ENCODE measurements at regions not wholly inside any gene's neighbourhood (a gene's known extent, or its start where the extent isn't known, plus 50 kb on each side); places are given as distances from the start of the nearest gene placed in this dataset.

GRCh38 chr7:80324032-80324431, 187.8 kb downstream of the GNAT3 start:
- no peaks in the 10 kb centered on the region for H3K36me3 Mint-ChIP-seq (ENCODE audit: low read depth)
- H3K4me1 Mint-ChIP-seq (ENCODE audit: low read depth), result no peaks in the 10 kb centered on the region
- no peak overlapping the region for H3K27ac Mint-ChIP-seq
- peaks cover 5% of the 10 kb centered on the region for H3K9me3 Mint-ChIP-seq
- no peak overlapping the region for H3K4me3 Mint-ChIP-seq
- intact Hi-C loops (cut with micrococcal nuclease), result no loop called here
- no peaks in the 10 kb centered on the region for H3K27me3 Mint-ChIP-seq

DNA sequence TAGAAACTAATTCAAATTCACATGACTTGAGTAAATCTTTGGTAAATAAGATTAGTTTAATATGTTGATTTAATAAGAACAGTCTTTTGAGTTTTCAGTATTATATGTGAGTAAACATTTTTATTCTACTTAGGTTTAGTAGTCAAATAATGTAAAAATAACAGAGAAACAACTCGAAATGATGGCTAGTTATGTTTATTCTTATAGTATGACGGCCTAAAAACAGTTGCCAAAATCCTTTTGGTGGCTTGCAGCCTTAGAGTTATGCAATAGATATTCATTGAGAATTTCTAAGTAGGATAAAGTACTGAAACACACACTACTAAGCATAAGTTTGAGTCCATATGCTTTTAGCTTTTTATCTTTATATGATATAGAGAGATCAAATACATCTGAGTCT, 184.8 kb downstream of the GNAI1 start:
- Mint-ChIP-seq H3K36me3 (ENCODE audit: low read depth) (no peaks in the 10 kb centered on the region), H3K4me3 (no peak overlapping the region), H3K27me3 (no peaks in the 10 kb centered on the region), H3K27ac (no peak overlapping the region), H3K4me1 (ENCODE audit: low read depth) (no peaks in the 10 kb centered on the region), H3K9me3 (no peaks in the 10 kb centered on the region)
- intact Hi-C loops (cut with micrococcal nuclease), result no loop called here

- intact Hi-C loops (cut with micrococcal nuclease), result no loop called here
- Mint-ChIP-seq H3K27ac (no peak overlapping the region), H3K27me3 (no peaks in the 10 kb centered on the region), H3K4me1 (ENCODE audit: low read depth) (no peaks in the 10 kb centered on the region), H3K36me3 (ENCODE audit: low read depth) (no peaks in the 10 kb centered on the region), H3K4me3 (no peak overlapping the region), H3K9me3 (no peaks in the 10 kb centered on the region)
Measured at GRCh38 chr7:80318081-80318480, 183.4 kb downstream of the GNAI1 start.

GRCh38 chr7:80316811-80317210, 182.2 kb downstream of the GNAI1 start:
- Mint-ChIP-seq H3K4me1 (ENCODE audit: low read depth) (no peaks in the 10 kb centered on the region), H3K36me3 (ENCODE audit: low read depth) (no peaks in the 10 kb centered on the region), H3K4me3 (no peak overlapping the region), H3K9me3 (no peaks in the 10 kb centered on the region), H3K27me3 (no peaks in the 10 kb centered on the region), H3K27ac (no peak overlapping the region)
- intact Hi-C loops (cut with micrococcal nuclease), result no loop called here

DNA sequence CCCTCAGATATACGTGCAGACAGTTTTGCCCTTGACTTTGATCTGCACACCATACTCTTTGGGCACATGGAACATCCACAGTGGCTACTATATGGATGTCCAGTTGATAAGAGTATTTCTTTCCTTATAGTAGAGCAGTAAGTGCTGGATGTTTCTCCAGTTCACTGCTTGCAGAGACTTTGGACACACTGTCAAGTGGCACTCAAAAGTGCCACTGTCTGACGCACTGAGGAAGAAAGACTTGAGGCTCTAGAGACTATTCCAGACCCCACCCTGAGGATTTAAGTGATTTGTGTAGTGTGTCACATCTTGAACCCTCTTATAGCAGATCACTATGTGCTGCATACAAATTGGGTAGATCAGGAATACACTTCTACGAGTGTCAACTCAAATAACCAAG, 179.1 kb downstream of the GNAI1 start:
- H3K4me3 Mint-ChIP-seq, result no peak overlapping the region
- intact Hi-C loops (cut with micrococcal nuclease), result no loop called here
- no peaks in the 10 kb centered on the region for H3K36me3 Mint-ChIP-seq (ENCODE audit: low read depth)
- no peaks in the 10 kb centered on the region for H3K9me3 Mint-ChIP-seq
- H3K27me3 Mint-ChIP-seq, result no peaks in the 10 kb centered on the region
- H3K27ac Mint-ChIP-seq, result no peak overlapping the region
- no peaks in the 10 kb centered on the region for H3K4me1 Mint-ChIP-seq (ENCODE audit: low read depth)

DNA sequence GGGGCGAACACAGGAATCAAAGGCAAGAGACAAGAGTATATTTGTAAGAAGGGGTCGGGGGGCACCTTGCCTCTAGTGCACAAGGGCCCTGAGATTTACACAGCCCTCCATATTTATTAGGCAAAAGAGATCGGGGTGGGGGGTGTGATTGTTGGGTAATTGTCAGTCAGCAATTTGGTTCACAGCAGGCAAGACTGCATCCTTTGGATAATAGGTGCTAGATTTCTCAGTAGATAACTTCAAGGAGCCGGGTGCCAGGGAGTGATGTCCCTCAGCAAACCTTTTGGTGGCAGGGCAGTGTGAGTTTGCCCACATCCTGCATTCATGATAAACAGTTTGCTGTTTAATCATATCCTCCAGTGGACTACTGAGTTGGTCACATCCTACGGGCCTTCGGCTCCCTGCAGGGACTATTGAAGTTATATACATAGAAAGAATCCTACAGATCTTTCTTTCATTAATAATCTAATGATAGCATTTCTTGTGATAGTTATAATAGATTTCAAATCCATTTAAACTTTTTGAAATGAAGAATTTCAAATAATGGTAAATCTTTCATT, 178.5 kb downstream of the GNAI1 start:
- intact Hi-C loops (cut with micrococcal nuclease), result no loop called here
- no peak overlapping the region for H3K4me3 Mint-ChIP-seq
- no peak overlapping the region for H3K27ac Mint-ChIP-seq
- H3K36me3 Mint-ChIP-seq (ENCODE audit: low read depth), result no peaks in the 10 kb centered on the region
- H3K9me3 Mint-ChIP-seq, result no peaks in the 10 kb centered on the region
- H3K27me3 Mint-ChIP-seq, result no peaks in the 10 kb centered on the region
- no peaks in the 10 kb centered on the region for H3K4me1 Mint-ChIP-seq (ENCODE audit: low read depth)

DNA sequence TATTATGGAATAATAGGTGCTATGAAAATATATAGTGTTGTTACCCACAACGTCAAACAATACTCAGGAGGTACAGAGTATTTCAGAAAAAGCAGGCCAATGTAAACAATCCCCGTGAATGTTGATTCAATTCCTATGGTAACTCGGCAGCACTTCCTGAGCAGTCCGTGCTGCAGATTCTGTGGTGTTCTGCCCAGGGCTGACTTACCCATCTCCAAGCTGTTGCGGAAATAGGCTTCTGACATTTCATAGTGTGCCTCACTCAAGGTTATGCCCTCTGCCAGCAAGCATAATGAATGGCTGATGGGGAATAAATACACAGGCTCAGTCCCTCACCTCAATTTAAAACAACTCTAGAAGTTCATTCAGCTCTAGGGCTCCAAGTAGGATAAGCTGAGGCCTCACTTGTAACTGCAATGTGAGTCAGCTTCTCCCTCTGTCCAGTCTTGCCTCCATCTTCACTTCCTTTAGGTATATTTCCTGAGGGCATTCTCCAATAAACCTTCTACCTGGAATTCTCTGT, 177.6 kb downstream of the GNAI1 start:
- Mint-ChIP-seq H3K27me3 (no peaks in the 10 kb centered on the region), H3K27ac (no peak overlapping the region), H3K4me3 (no peak overlapping the region), H3K9me3 (no peaks in the 10 kb centered on the region), H3K36me3 (ENCODE audit: low read depth) (no peaks in the 10 kb centered on the region), H3K4me1 (ENCODE audit: low read depth) (no peaks in the 10 kb centered on the region)
- intact Hi-C loops (cut with micrococcal nuclease), result no loop called here

DNA sequence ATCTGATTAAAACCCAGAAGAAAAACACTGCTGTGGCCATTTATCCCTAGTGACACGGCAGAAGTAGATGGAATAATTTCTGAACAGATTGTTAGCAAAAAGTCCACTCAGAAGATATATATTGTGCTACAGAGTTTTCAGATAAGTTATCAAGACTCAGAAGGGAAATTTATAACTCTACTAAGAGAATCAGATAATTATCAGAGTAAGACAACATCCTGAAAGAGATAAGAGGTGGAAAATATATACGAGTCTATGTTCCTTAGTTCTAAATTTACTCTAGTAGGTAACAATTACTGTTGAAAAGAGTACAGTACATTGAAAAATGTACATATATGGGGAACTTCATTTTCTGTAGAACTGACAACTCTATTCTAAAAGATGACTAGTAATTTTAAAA, 176.7 kb downstream of the GNAI1 start:
- Mint-ChIP-seq H3K27ac (no peak overlapping the region), H3K4me1 (ENCODE audit: low read depth) (no peaks in the 10 kb centered on the region), H3K36me3 (ENCODE audit: low read depth) (no peaks in the 10 kb centered on the region), H3K27me3 (no peaks in the 10 kb centered on the region), H3K4me3 (no peak overlapping the region), H3K9me3 (no peaks in the 10 kb centered on the region)
- intact Hi-C loops (cut with micrococcal nuclease), result no loop called here

DNA sequence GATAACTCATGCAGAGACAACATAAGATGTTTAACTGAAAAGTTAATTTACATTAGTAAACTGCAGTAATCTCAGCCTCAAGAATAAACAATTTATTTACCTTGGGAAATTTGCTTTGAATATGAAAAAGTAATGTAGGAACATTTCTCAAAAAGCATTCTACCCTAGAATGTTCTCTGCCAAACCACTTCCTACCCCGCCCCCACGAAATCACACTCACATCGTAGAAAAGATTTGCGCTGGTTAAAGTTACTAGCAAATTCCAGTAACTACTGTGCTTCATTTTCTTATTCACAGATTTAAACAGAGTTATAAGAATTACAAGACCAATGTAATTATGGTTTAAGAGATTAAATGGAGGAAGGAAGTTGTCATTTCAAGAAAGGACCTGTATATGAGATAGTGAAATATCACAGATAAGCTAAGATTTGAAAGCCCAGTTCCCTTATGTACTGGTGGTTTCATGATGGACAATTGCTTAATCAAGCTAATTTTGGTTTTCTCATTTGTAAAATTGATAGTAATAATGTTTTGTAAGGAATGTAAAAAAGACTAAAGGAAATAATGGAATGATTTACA, 175.4 kb downstream of the GNAI1 start:
- H3K9me3 Mint-ChIP-seq, result no peaks in the 10 kb centered on the region
- H3K27ac Mint-ChIP-seq, result no peak overlapping the region
- H3K36me3 Mint-ChIP-seq (ENCODE audit: low read depth), result no peaks in the 10 kb centered on the region
- no peak overlapping the region for H3K4me3 Mint-ChIP-seq
- no peaks in the 10 kb centered on the region for H3K27me3 Mint-ChIP-seq
- no peaks in the 10 kb centered on the region for H3K4me1 Mint-ChIP-seq (ENCODE audit: low read depth)
- intact Hi-C loops (cut with micrococcal nuclease), result no loop called here

DNA sequence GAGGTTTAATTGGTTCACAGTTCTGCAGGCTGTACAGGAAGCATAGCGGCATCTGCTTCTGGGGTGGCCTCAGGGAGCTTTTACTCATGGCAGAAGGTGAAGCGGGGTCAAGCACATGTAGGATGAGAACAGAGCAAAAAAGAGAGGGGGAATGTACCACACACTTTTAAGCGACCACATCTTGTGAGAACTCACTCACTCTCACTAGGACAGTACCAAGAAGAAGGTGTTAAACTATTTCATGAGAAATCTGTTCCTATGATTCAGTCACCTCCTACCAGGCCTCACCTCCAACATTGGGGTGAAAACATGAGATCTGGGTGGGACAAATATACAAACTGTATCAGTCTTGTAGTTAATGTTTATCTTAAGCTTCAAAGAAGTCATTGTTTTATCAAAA, 174.7 kb downstream of the GNAI1 start:
- no peak overlapping the region for H3K27ac Mint-ChIP-seq
- H3K9me3 Mint-ChIP-seq, result no peaks in the 10 kb centered on the region
- H3K27me3 Mint-ChIP-seq, result no peaks in the 10 kb centered on the region
- no peaks in the 10 kb centered on the region for H3K4me1 Mint-ChIP-seq (ENCODE audit: low read depth)
- intact Hi-C loops (cut with micrococcal nuclease), result no loop called here
- no peaks in the 10 kb centered on the region for H3K36me3 Mint-ChIP-seq (ENCODE audit: low read depth)
- no peak overlapping the region for H3K4me3 Mint-ChIP-seq

- no peaks in the 10 kb centered on the region for H3K9me3 Mint-ChIP-seq
Measured at GRCh38 chr7:80307227-80307856, 172.7 kb downstream of the GNAI1 start.

GRCh38 chr7:80303315-80303714, 168.7 kb downstream of the GNAI1 start:
- H3K36me3 Mint-ChIP-seq (ENCODE audit: low read depth), result no peaks in the 10 kb centered on the region
- no peak overlapping the region for H3K27ac Mint-ChIP-seq
- no peaks in the 10 kb centered on the region for H3K4me1 Mint-ChIP-seq (ENCODE audit: low read depth)
- H3K4me3 Mint-ChIP-seq, result no peak overlapping the region
- H3K9me3 Mint-ChIP-seq, result no peaks in the 10 kb centered on the region
- no peaks in the 10 kb centered on the region for H3K27me3 Mint-ChIP-seq
- intact Hi-C loops (cut with micrococcal nuclease), result no loop called here

More at GRCh38 chr7:80307227-80307856, 172.7 kb downstream of the GNAI1 start:
- intact Hi-C loops (cut with micrococcal nuclease), result no loop called here
- Mint-ChIP-seq H3K27ac (no peak overlapping the region), H3K4me1 (ENCODE audit: low read depth) (no peaks in the 10 kb centered on the region), H3K4me3 (no peak overlapping the region), H3K27me3 (no peaks in the 10 kb centered on the region), H3K36me3 (ENCODE audit: low read depth) (no peaks in the 10 kb centered on the region)

- no peak overlapping the region for H3K27ac Mint-ChIP-seq
- no peaks in the 10 kb centered on the region for H3K36me3 Mint-ChIP-seq (ENCODE audit: low read depth)
- H3K9me3 Mint-ChIP-seq, result no peaks in the 10 kb centered on the region
- intact Hi-C loops (cut with micrococcal nuclease), result no loop called here
- H3K27me3 Mint-ChIP-seq, result no peaks in the 10 kb centered on the region
- H3K4me3 Mint-ChIP-seq, result no peak overlapping the region
- no peaks in the 10 kb centered on the region for H3K4me1 Mint-ChIP-seq (ENCODE audit: low read depth)
Measured at GRCh38 chr7:80302636-80303035, 168.0 kb downstream of the GNAI1 start.

DNA sequence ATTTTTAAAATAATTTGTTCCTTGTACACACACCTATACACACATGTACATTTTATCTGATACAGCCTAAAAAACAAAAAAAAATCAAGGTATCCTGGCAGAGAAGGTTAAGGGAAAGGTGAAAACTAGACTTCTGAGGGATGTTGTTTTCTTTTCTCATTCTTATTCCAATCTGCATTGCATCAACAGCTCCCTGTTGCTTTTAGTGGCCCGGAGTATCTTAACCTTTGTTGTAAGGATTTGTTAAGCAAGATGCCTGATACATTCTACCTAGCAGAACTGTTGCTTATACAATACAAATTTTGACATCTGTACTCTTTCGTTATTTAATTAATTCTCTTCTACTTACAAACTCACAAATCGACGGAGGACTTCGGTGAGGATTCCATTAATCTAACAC, 167.4 kb downstream of the GNAI1 start:
- Mint-ChIP-seq H3K4me1 (ENCODE audit: low read depth) (no peaks in the 10 kb centered on the region), H3K9me3 (peaks cover 5% of the 10 kb centered on the region), H3K27ac (no peak overlapping the region), H3K4me3 (no peak overlapping the region), H3K27me3 (no peaks in the 10 kb centered on the region), H3K36me3 (ENCODE audit: low read depth) (no peaks in the 10 kb centered on the region)
- intact Hi-C loops (cut with micrococcal nuclease), result no loop called here

DNA sequence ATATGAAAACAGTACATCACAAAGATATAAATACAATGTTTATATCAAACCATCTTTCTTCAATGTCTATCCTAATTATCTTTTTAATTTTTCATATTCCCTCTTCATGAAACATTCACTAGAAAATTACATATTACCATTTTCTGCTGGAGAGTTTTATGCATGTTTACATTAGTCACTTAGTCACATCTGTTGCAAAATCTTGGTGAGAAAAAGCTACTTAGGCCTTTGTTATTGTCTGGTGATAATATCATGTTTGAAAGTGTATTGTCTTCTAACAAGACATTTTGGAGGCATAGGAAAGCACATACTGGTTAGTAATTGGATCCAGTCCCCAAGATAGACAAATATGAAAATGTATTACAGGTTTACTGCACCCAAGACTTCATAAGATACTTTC, 163.6 kb downstream of the GNAI1 start:
- Mint-ChIP-seq H3K9me3 (peaks cover 32% of the 10 kb centered on the region), H3K4me1 (ENCODE audit: low read depth) (no peaks in the 10 kb centered on the region)
- intact Hi-C loops (cut with micrococcal nuclease), result no loop called here

More for the DNA sequence above, 163.6 kb downstream of the GNAI1 start:
- Mint-ChIP-seq H3K27ac (no peak overlapping the region), H3K36me3 (ENCODE audit: low read depth) (no peaks in the 10 kb centered on the region), H3K27me3 (no peaks in the 10 kb centered on the region), H3K4me3 (no peak overlapping the region)
